ENCODE measurements at regions not wholly inside any gene's neighbourhood (a gene's known extent, or its start where the extent isn't known, plus 50 kb on each side); places are given as distances from the start of the nearest gene placed in this dataset.

- POLR2A ChIA-PET: no interaction called here
- Histone ChIP-seq H3K9me3 (ENCODE audit: low read length) (no peaks in the 10 kb centered on the region), H3K4me1 (ENCODE audit: insufficient read depth, low read length, poor library complexity, severe bottlenecking) (no peaks in the 10 kb centered on the region), H2AFZ (ENCODE audit: low read length) (no peak overlapping the region), H3K9me2 (ENCODE audit: insufficient read depth, low read length) (no peaks in the 10 kb centered on the region), H3K27ac (ENCODE audit: low read depth, low read length, poor library complexity, severe bottlenecking) (no peak overlapping the region), H4K20me1 (ENCODE audit: insufficient read depth, low read length) (no peaks in the 10 kb centered on the region), H3K79me2 (ENCODE audit: insufficient read depth, low read depth, low read length) (no peaks in the 10 kb centered on the region), H3K36me3 (ENCODE audit: insufficient read depth, low read length) (no peaks in the 10 kb centered on the region), H3K4me2 (ENCODE audit: low read length) (no peak overlapping the region), H3K4me3 (ENCODE audit: low read depth, low read length, poor library complexity, severe bottlenecking) (no peak overlapping the region)
- BruUV-seq (replicated peaks): no TSS peak
- no peak for TF ChIP-seq CTCF (conservative IDR thresholded peaks at IDR 0.05; ENCODE audit: low read length)
- no peak for TF ChIP-seq EZH2phosphoT487 (IDR thresholded peaks at IDR 0.05; ENCODE audit: borderline replicate concordance, low read depth, low read length)
- intact Hi-C loops (cut with micrococcal nuclease; ENCODE audit: unreplicated experiment): no loop called here
- CTCF ChIA-PET (ENCODE audit: unreplicated experiment): no interaction called here
- DNase-seq (ENCODE audit: low spot score): no peak
Observed at GRCh38 chr9:1455766-1456165, 405.6 kb downstream of the DMRT2 start.

- no peak overlapping the region for H3K4me2 ChIP-seq (ENCODE audit: low read length)
Observed at GRCh38 chr9:1456301-1457024, 406.3 kb downstream of the DMRT2 start.

More at GRCh38 chr9:1456301-1457024, 406.3 kb downstream of the DMRT2 start:
- H3K4me3 ChIP-seq (ENCODE audit: low read depth, low read length, poor library complexity, severe bottlenecking): no peak overlapping the region
- POLR2A ChIA-PET: no interaction called here
- intact Hi-C loops (cut with micrococcal nuclease; ENCODE audit: unreplicated experiment): no loop called here
- no TSS peak for BruUV-seq (replicated peaks)
- no peak overlapping the region for H2AFZ ChIP-seq (ENCODE audit: low read length)
- H3K4me1 ChIP-seq (ENCODE audit: insufficient read depth, low read length, poor library complexity, severe bottlenecking): no peaks in the 10 kb centered on the region
- CTCF ChIA-PET (ENCODE audit: unreplicated experiment): no interaction called here
- no peaks in the 10 kb centered on the region for H3K9me3 ChIP-seq (ENCODE audit: low read length)
- H3K9me2 ChIP-seq (ENCODE audit: insufficient read depth, low read length): no peaks in the 10 kb centered on the region
- H3K79me2 ChIP-seq (ENCODE audit: insufficient read depth, low read depth, low read length): no peaks in the 10 kb centered on the region
- TF ChIP-seq EZH2phosphoT487 (IDR thresholded peaks at IDR 0.05; ENCODE audit: borderline replicate concordance, low read depth, low read length) (no peak), CTCF (conservative IDR thresholded peaks at IDR 0.05; ENCODE audit: low read length) (no peak)
- no peaks in the 10 kb centered on the region for H3K36me3 ChIP-seq (ENCODE audit: insufficient read depth, low read length)
- H4K20me1 ChIP-seq (ENCODE audit: insufficient read depth, low read length): no peaks in the 10 kb centered on the region
- H3K27ac ChIP-seq (ENCODE audit: low read depth, low read length, poor library complexity, severe bottlenecking): no peak overlapping the region
- no peak for DNase-seq (ENCODE audit: low spot score)

Measured in OCI-LY7 (cell line).